GM21528 (cell line): ENCODE measurements at regions not wholly inside any gene's neighbourhood (a gene's known extent, or its start where the extent isn't known, plus 50 kb on each side); places are given as distances from the start of the nearest gene placed in this dataset.

Experiments used
- ATAC-seq: cut with Tn5 transposase; IDR thresholded peaks from one replicate; pipeline ENCODE4 v1.9.1; 2021; ENCODE audit warnings: mild to moderate bottlenecking, moderate library complexity; ENCODE audit not compliant: unreplicated experiment, low FRiP score

- no peak for ATAC-seq
These were observed 139.7 kb upstream of the LRFN2 start for GRCh38 chr6:40726853-40727252.

DNA sequence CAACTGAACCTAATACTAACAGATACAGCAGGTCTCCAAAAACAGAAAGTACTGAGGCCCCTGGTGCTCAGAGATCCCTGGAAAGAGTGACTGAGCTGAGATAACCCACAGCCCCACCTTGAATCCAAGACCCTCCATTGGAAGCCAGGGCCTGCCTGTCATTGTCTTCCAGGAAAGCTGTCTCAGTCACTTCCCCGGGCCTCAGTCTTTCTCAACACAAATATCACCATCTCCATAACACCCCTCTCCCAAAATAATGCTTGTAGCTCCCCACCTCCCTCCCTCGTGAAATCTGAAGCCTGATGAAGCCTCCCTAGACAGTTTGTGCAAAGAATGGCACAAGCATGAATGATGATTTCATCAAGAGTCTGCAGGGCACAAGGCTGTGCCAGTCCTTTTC is 138.2 kb upstream of the LRFN2 start:
- no peak for ATAC-seq

DNA sequence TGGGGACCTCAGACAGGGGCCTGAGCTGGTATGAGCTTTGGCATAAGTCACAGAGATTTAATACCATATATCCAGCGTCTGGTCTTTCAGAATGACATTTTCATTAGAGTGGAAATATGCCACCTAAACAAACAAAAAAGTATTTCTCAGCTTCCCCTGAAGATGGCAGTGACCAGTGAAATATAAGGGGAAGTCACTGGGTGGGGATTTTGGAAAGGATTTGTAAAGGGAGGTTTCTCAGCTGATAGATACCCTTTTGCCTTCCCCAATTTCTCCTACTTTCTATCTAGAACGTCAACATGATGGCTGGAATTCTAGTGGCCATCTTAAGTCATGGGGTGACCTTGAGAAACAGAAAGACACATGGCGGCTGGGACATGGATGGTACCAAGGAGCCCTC is 137.7 kb upstream of the LRFN2 start:
- no peak for ATAC-seq

- no peak for ATAC-seq
These were observed 136.8 kb upstream of the LRFN2 start for GRCh38 chr6:40723967-40724366.

DNA sequence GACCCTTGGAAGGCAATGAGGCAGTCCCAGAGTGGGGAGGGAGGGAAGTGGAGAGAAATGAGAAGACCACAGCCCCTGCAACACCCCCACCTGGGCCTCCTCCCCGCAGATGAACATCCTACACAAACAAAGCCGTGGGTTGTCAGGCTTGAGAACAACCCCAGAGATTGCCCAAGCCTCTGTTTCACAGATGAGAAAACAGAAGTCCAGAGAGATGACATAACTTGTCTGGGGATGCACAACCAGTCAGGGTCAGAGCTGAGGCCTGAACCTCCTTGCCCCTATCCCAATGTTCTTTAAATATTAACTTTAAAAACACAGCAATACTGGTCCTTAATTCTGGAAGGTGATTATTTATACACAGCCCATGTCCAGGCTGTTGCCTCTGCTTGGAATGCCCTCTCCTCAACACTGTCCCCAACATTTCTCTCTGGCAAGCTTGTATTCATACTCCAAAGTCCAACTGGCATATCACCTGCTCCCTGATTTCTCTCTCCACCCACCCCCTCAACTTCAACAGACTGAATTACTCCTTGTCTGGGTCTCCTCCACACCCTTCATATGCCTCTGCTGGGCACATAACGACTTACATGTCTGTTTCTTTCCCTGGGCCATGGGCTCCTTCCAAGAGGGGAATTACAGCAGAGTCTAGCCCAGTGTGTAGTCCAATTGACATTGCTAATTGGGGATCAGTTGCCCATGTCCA is 135.5 kb upstream of the LRFN2 start:
- no peak for ATAC-seq

DNA sequence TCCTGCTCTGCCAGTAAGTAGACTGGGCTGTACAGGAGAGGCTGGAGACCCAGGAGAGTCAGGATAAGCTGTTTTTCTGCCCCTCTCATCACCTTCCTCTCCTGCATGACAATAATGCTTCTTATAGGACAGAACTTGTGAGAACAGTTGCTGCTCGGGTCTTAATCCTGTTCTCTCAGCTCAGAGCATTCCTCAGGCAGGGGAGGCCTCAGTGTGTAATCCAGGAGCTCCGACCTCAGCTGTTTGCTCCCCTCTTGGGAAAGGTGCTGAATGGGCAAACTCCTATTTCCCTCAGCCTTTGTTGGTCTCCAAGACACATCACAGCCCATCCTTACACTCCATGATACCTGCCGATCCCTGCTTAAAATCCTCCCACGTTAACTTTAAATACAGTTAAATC is 134.9 kb upstream of the LRFN2 start:
- no peak for ATAC-seq

DNA sequence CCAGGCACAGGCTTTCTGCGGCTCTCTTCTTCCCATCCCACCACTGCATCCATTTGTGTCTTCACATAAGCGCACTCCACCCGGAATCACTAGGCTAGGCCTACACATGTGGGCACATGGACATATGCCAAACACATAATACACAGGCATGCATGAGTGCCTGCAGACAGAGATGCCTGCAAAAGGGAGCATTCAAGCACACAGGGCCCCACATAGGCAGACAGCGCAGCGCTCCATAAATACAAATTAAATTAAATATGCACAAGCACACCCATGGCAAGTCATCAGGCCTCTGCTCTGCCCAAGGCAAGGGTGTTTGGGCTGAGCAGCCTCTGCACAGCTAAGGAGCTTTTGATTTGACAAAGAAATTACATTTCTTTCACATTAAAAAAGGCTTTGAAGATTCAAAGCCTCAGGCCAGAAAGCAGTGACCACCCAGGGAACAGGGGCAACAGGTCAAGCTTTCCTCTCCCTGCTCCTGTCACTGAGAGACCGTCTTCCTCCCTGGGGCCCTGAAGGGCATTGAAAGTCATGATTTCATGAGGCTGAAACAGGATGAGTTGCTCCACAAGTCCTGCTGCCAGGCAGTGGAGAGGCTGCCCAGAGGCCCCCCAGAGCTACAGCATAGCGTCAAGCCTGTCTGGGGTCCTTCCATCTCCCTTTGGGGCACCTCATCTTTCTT is 134.2 kb upstream of the LRFN2 start:
- no peak for ATAC-seq

DNA sequence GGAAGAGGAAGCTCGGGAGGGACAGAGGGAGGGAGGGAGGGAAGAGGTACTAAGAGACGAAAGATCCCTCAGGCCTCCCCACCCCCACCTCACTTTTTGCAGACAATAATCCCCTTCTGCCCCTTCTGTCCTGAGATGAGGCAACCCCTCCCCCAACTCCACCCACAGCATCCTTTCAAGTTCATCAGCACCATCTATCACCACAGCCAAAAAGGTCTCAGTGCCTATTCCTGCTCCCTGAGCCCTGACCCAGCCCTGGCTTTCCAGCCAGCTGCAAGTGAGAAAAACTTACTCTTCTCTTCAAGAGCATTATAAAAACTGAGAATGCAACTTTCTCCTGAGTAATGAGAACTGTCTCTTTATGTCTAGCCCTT is 133.2 kb upstream of the LRFN2 start:
- no peak for ATAC-seq

GRCh38 chr6:40719671-40720374 is 132.7 kb upstream of the LRFN2 start:
- ATAC-seq = peak; percentile 78

DNA sequence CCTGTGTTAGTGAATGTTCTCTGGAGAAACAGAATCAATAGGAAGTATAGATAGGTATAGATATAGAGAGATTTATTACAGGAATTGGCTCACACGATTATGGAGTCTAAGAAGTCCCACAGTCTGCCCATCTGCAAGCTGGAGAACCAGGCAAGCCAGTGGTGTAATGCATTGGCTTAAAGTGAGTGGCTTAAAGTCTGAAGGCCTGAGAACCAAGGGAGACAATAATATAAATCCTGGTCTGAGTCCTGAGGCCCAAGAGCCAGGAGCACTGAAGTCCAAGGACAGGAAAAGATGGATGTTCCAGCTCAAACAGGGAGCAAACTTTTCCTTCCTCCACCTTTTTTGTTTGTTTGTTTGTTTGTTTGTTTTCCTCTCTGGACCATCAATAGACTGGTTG is 131.2 kb upstream of the LRFN2 start:
- no peak for ATAC-seq

DNA sequence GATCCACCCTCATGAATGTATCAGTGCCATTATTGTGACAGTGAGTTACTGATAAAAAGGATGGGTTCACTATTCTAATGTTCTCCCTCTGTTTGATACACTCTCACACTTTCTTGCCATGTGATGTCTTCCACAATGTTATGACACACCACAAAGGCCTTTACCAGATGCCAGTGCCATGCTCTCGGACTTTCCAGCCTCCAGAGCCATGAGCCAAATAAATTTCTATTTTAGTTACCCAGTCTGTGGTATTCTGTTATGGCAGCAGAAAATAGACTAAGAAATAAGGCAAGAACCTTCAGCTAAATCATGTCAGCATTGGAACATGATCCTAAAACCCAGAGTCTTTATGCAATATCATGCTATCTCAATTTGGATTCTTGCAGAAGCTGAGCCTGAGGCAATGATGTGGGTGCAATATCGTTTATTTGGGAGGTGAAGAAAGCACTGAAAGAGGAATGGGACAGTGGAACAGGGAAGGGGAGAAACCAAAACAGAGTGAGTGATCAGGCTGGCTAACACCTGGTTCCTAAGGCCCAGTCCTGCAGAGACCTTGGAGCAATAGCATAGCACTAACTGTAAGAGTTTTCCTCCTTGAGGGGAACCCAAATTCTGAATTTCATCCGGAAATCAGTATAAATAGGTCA is 130.4 kb upstream of the LRFN2 start:
- no peak for ATAC-seq

- no peak for ATAC-seq
These were observed 128.6 kb upstream of the LRFN2 start for GRCh38 chr6:40715570-40716403.

GRCh38 chr6:40714576-40715564 is 127.7 kb upstream of the LRFN2 start:
- ATAC-seq = no peak

- no peak for ATAC-seq
These were observed 127.0 kb upstream of the LRFN2 start for GRCh38 chr6:40714143-40714542.

DNA sequence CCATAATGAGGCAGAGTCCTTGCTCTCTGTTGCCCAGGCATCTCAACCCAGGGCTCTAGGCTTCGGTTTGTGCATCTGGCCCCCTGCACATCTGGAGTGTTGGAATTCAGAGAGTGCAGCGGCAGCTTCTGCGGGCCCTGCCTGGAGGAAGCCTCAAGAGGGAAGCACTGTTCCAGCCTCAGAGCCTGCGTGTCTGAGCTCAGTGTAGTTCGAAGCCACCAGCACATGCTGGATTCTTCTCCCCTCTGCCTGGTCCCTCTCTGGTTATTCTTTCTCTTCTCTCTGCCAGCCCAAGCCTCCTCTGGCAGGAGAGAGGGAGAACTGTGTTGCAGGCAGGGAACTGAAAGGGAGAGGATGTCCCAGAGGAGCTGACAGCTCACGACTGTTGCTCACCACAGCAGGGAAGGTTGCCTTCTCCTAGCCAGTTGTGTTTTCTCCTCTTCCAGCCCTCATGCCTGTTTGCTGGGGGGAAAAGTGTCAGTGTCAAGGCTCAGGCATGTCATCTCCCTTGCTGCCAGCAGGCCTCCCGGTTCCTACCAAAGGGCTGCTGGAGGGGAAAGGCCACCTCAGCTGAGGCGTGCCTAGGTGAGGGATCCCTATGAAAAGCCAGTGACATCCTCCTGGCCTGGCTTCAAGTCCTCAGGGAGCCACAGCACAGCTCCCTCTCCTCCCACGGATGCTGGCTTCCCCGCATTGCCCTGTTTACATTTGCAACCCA is 126.0 kb upstream of the LRFN2 start:
- ATAC-seq = no peak

DNA sequence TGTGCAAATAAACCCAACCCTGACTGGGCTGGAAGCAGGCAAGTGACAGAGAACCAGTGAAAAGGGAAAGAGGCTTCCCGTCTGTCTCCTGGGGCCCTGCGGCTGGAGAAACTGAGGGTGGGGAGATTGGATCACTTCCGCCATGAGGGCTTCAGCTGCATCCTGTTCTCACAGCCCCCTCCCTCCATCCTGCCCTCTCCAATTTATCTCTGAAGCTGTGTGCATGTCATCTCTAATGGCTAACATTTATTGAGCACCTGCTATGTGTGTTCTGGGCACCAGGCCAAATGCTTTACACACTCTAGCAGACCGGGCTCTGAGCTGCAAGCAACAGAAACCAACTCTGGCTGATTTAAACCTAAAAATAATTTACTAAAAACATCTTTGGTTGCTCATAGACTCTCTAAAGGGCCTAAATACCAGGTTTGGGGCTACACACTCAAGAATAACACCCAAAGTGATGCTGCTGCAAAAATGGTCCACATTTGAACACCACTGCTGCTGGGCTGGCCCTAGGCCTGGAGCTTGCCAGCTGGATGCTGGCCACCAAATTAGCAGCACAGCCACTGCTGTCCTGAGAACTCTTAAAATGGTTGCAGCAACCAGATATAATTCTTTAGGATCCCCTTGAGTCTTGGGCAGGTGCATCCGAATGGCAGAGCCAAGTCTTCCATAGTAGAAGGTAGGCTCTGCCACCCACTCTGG is 123.6 kb upstream of the LRFN2 start:
- ATAC-seq = no peak

GRCh38 chr6:40708049-40708448 is 120.9 kb upstream of the LRFN2 start:
- ATAC-seq = no peak

- no peak for ATAC-seq
These were observed 119.0 kb upstream of the LRFN2 start for GRCh38 chr6:40706178-40706577.
